NCI-H1436 treated with DMSO at 0.1 percent for 48 hours (cell line): ENCODE measurements at regions not wholly inside any gene's neighbourhood (a gene's known extent, or its start where the extent isn't known, plus 50 kb on each side); places are given as distances from the start of the nearest gene placed in this dataset.
"Not testable (repeated sequence)": the region's sequence is repeated elsewhere in the genome, so short reads cannot be mapped to it uniquely, and the experiment has no call there.

Source experiments
- DNase-seq: peaks from one replicate; lab custom pipeline; 2025; lab: John Stamatoyannopoulos, UW

- no peak for DNase-seq
These were observed 645.5 kb upstream of the NOVA1 start for GRCh38 chr14:27243365-27243764.

GRCh38 chr14:27245947-27246346 lies 648.1 kb upstream of the NOVA1 start:
- no peak for DNase-seq

- no peak for DNase-seq
These were observed 656.1 kb upstream of the NOVA1 start for GRCh38 chr14:27253966-27254365.

GRCh38 chr14:27256805-27257204 lies 659.0 kb upstream of the NOVA1 start:
- no peak for DNase-seq

GRCh38 chr14:27267876-27268275 lies 670.0 kb upstream of the NOVA1 start:
- DNase-seq: no peak

GRCh38 chr14:27270716-27271115 lies 672.9 kb upstream of the NOVA1 start:
- no peak for DNase-seq

- DNase-seq: no peak
These were observed 680.5 kb upstream of the NOVA1 start for GRCh38 chr14:27278341-27278740.

GRCh38 chr14:27305441-27305945 lies 707.7 kb upstream of the NOVA1 start:
- DNase-seq: no peak

- DNase-seq: not testable (repeated sequence)
These were observed 714.9 kb upstream of the NOVA1 start for GRCh38 chr14:27312730-27313129.

- no peak for DNase-seq
These were observed 716.4 kb upstream of the NOVA1 start for GRCh38 chr14:27314231-27314630.

GRCh38 chr14:27315477-27315876 lies 717.6 kb upstream of the NOVA1 start:
- DNase-seq: no peak

- no peak for DNase-seq
These were observed 718.1 kb upstream of the NOVA1 start for GRCh38 chr14:27315947-27316346.

GRCh38 chr14:27318774-27319420 lies 721.1 kb upstream of the NOVA1 start:
- no peak for DNase-seq

- no peak for DNase-seq
These were observed 722.4 kb upstream of the NOVA1 start for GRCh38 chr14:27320261-27320660.

- DNase-seq: no peak
These were observed 729.3 kb upstream of the NOVA1 start for GRCh38 chr14:27327095-27327494.

- no peak for DNase-seq
These were observed 740.2 kb upstream of the NOVA1 start for GRCh38 chr14:27338012-27338411.

- DNase-seq: not testable (repeated sequence)
These were observed 765.2 kb upstream of the NOVA1 start for GRCh38 chr14:27363036-27363435.

- no peak for DNase-seq
These were observed 768.8 kb upstream of the NOVA1 start for GRCh38 chr14:27366596-27366995.

- no peak for DNase-seq
These were observed 769.5 kb upstream of the NOVA1 start for GRCh38 chr14:27367345-27367744.

GRCh38 chr14:27370074-27370473 lies 772.2 kb upstream of the NOVA1 start:
- DNase-seq: no peak

- DNase-seq: no peak
These were observed 772.9 kb upstream of the NOVA1 start for GRCh38 chr14:27370775-27371174.

- DNase-seq: no peak
These were observed 773.4 kb upstream of the NOVA1 start for GRCh38 chr14:27371209-27371608.

GRCh38 chr14:27371868-27372267 lies 774.0 kb upstream of the NOVA1 start:
- DNase-seq: no peak

GRCh38 chr14:27372771-27373170 lies 774.9 kb upstream of the NOVA1 start:
- DNase-seq: no peak
